Ishikawa (cell line): ENCODE measurements at regions not wholly inside any gene's neighbourhood (a gene's known extent, or its start where the extent isn't known, plus 50 kb on each side); places are given as distances from the start of the nearest gene placed in this dataset.

ENCODE experiments used
- FOXM1 ChIP-seq: IDR thresholded peaks from 2 replicates; pipeline ENCODE4 v1.6.1; 2012; ENCODE audit warnings: low read depth, borderline replicate concordance
- NFIC ChIP-seq: IDR thresholded peaks from 2 replicates; pipeline ENCODE4 v1.6.1; 2012
- YY1 ChIP-seq: IDR thresholded peaks from 2 replicates; pipeline ENCODE4 v1.6.1; 2012; ENCODE audit warnings: low read depth
- TF ChIP-seq, protein P1 (sequence below): IDR thresholded peaks from 2 replicates; pipeline ENCODE4 v1.6.1; 2012
- TF ChIP-seq, protein P2 (sequence below): IDR thresholded peaks from 2 replicates; pipeline ENCODE4 v1.6.1; 2012

DNA sequence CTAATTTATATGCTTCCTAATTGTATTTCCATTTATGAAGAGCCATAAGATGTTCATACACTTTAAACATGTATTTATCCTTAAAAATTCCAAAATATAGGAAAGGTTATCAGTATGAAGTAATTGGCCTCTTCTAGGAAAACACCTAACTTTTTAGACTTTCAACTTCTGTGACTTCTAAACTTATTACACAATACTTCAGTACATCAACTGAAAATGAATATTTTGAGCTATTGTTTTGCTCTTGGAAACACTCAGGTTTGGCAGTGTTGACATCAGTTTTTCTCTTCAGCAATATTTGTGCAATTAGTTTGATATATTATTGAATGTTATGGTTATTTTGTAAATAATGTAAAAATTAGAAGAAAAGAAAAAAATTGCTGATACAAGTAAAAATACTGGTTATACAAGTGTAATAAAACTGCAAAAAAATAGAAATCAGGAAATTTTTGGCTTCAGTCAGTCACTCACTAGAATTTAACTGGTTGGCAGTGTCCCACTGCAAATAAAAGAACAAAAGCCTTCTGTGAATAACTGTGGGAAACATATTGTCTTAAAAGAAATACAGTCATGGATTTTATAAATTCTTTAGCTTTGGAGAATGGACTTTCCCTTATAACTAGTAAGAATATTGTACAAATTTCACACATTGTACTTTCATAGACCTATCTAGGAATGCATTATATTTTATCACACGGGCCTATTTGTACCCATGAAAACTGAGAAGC is 635.9 kb downstream of the TLE1 start:
- TF ChIP-seq, protein P1, sequence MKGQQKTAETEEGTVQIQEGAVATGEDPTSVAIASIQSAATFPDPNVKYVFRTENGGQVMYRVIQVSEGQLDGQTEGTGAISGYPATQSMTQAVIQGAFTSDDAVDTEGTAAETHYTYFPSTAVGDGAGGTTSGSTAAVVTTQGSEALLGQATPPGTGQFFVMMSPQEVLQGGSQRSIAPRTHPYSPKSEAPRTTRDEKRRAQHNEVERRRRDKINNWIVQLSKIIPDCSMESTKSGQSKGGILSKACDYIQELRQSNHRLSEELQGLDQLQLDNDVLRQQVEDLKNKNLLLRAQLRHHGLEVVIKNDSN = no peak
- no peak for TF ChIP-seq YY1
- TF ChIP-seq, protein P2, sequence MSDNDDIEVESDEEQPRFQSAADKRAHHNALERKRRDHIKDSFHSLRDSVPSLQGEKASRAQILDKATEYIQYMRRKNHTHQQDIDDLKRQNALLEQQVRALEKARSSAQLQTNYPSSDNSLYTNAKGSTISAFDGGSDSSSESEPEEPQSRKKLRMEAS = no peak
- TF ChIP-seq NFIC = no peak
- no peak for TF ChIP-seq FOXM1
